B cell (primary cell): ENCODE measurements at regions not wholly inside any gene's neighbourhood (a gene's known extent, or its start where the extent isn't known, plus 50 kb on each side); places are given as distances from the start of the nearest gene placed in this dataset.

ENCODE experiments used
- ATAC-seq: fragments of 200-7000 bp; cut with Tn5 transposase; one replicate; pipeline ENCODE4 v1.10.0; 2021; ENCODE audit warnings: low read depth, mild to moderate bottlenecking, moderate number of reproducible peaks, moderate library complexity
- CTCF ChIA-PET: fragments of 350-600 bp; sonication (Branson Sonifier 250); formaldehyde crosslinking; loops from one replicate; lab custom pipeline; 2021; ENCODE audit warnings: antibody characterized with exemption, inconsistent platforms; lab: Charles Lee
- POLR2A ChIA-PET: fragments of 350-600 bp; sonication (Branson Sonifier 250); formaldehyde crosslinking; loops from one replicate; lab custom pipeline; 2021; ENCODE audit warnings: antibody characterized with exemption; lab: Charles Lee
- DNase-seq: peaks from one replicate; pipeline ENCODE4 v3.0.0; 2013
- H2AFZ ChIP-seq: 2 replicates; pipeline ENCODE4 v1.6.1; 2012; ENCODE audit warnings: mild to moderate bottlenecking, low read depth, low read length; ENCODE audit not compliant: insufficient read depth, poor library complexity, severe bottlenecking
- H3K27ac ChIP-seq, 2 donors: 1 replicate in 1 of 2; 2 replicates in 1 of 2; pipeline ENCODE4 v1.5.1; 2012 to 2013; ENCODE audit warnings: low read length in 2 of 2, mild to moderate bottlenecking in 2 of 2, moderate library complexity in 1 of 2
- H3K27me3 ChIP-seq, 4 experiments: fragments of 200-600 bp in 1 of 4; sonication (generic) in 1 of 4; replicated peaks in 1 of 4; 1 replicate in 2 of 4; 2 replicates in 2 of 4; pipeline versions ENCODE4 v1.6.1 to v1.7.0; 2013 to 2016; ENCODE audit warnings: low read length in 3 of 4, mild to moderate bottlenecking in 2 of 4, mixed read lengths in 1 of 4, moderate library complexity in 1 of 4; ENCODE audit not compliant: insufficient read depth in 4 of 4, control insufficient read depth in 3 of 4; ENCODE audit errors: control extremely low read depth in 1 of 4
- H3K36me3 ChIP-seq, 2 experiments: replicated peaks in 1 of 2; 1 replicate in 1 of 2; 2 replicates in 1 of 2; pipeline versions ENCODE4 v1.6.1 to v1.7.1; 2013; ENCODE audit warnings: low read length in 1 of 2; ENCODE audit not compliant: insufficient read depth in 2 of 2, control insufficient read depth in 1 of 2; ENCODE audit errors: control extremely low read depth in 1 of 2, extremely low read depth in 1 of 2
- H3K4me1 ChIP-seq, 2 donors: fragments of 200-600 bp in 1 of 2; sonication (generic) in 1 of 2; 1 replicate in 1 of 2; 2 replicates in 1 of 2; pipeline versions ENCODE4 v1.5.1 to v1.6.1; 2013 to 2017; ENCODE audit warnings: low read length in 2 of 2; ENCODE audit not compliant: control insufficient read depth in 2 of 2, insufficient read depth in 2 of 2
- H3K4me2 ChIP-seq: replicated peaks from 2 replicates; pipeline ENCODE3; 2012; ENCODE audit warnings: mild to moderate bottlenecking, low read depth, low read length; ENCODE audit not compliant: poor library complexity, severe bottlenecking
- H3K4me3 ChIP-seq, 5 experiments: fragments of 200-600 bp in 1 of 5; sonication (generic) in 1 of 5; 1 replicate in 3 of 5; 2 replicates in 2 of 5; pipeline versions ENCODE4 v1.5.1 to v1.7.0; 2011 to 2016; ENCODE audit warnings: low read length in 4 of 5, mild to moderate bottlenecking in 4 of 5, low read depth in 2 of 5, control low read depth in 1 of 5, moderate library complexity in 1 of 5; ENCODE audit not compliant: insufficient read depth in 1 of 5; ENCODE audit errors: control extremely low read depth in 1 of 5, extremely low read depth in 1 of 5
- H3K79me2 ChIP-seq: fragments of 200-600 bp; sonication (generic); one replicate; pipeline ENCODE4 v1.6.0; 2016; ENCODE audit warnings: low read length; ENCODE audit not compliant: control insufficient read depth, insufficient read depth
- H3K9ac ChIP-seq: fragments of 200-600 bp; sonication (generic); 2 replicates; pipeline ENCODE4 v1.6.1; 2017; ENCODE audit warnings: mild to moderate bottlenecking, low read length, moderate library complexity
- H3K9me3 ChIP-seq, 3 donors: one replicate each; pipeline versions ENCODE4 v1.6.1 to v1.7.1; 2013; ENCODE audit warnings: low read length in 2 of 3; ENCODE audit not compliant: control insufficient read depth in 2 of 3, insufficient read depth in 1 of 3; ENCODE audit errors: control extremely low read depth in 1 of 3
- H4K20me1 ChIP-seq: 2 replicates; pipeline ENCODE4 v1.6.0; 2012; ENCODE audit warnings: mild to moderate bottlenecking, low read length; ENCODE audit not compliant: insufficient read depth, control insufficient read depth, poor library complexity, severe bottlenecking
- H3K27ac Mint-ChIP-seq: one replicate; pipeline ENCODE4 v1.8.0; 2021; ENCODE audit warnings: mixed read lengths
- H3K27me3 Mint-ChIP-seq: one replicate; pipeline ENCODE4 v1.8.0; 2021; ENCODE audit warnings: mixed read lengths
- H3K4me1 Mint-ChIP-seq: one replicate; pipeline ENCODE4 v1.8.0; 2021; ENCODE audit warnings: mixed read lengths
- H3K4me3 Mint-ChIP-seq: one replicate; pipeline ENCODE4 v1.8.0; 2021; ENCODE audit warnings: mixed read lengths
- H3K9me3 Mint-ChIP-seq: one replicate; pipeline ENCODE4 v1.8.0; 2022; ENCODE audit warnings: mixed read lengths; ENCODE audit not compliant: insufficient read depth
- EZH2 ChIP-seq: IDR thresholded peaks from 2 replicates; pipeline ENCODE4 v1.6.1; 2012; ENCODE audit warnings: borderline replicate concordance, low read depth, mild to moderate bottlenecking, moderate library complexity, low read length; ENCODE audit not compliant: insufficient read depth, poor library complexity, severe bottlenecking
- WGBS: methylation state at CpG from one replicate; pipeline ENCODE4 v1.1.5; 2013; ENCODE audit warnings: missing lambda C conversion rate; ENCODE audit not compliant: insufficient coverage; 5-methylcytosine and 5-hydroxymethylcytosine counted together
- intact Hi-C: fragments of 100-400 bp; cut with micrococcal nuclease; formaldehyde crosslinking; loops from one replicate; pipeline ENCODE4 v1.10.0; 2022
- TF ChIP-seq, protein P1 (sequence below): fragments of 200-600 bp; IDR thresholded peaks from one replicate; pipeline ENCODE4 v1.8.0; 2022; ENCODE audit warnings: antibody characterized with exemption, mild to moderate bottlenecking

DNA sequence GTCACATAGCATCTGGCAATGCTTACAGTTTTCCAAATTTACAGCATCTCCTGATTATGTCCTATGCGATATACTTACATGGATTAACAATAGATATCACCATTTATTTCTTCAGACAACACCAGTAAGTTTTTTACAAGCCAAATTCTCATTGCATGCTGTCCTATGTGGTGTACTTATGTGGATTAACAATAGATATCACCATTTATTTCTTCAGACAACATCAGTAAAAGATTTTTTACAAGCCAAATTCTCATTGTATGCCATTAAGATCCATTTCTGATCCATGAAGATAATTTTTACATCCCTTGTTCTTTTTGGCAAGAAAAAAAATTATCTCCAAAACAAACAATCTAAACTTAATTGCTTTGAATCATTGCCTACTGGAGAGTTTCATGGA is 340.9 kb downstream of the KCNN2 start:
- TF ChIP-seq, protein P1, sequence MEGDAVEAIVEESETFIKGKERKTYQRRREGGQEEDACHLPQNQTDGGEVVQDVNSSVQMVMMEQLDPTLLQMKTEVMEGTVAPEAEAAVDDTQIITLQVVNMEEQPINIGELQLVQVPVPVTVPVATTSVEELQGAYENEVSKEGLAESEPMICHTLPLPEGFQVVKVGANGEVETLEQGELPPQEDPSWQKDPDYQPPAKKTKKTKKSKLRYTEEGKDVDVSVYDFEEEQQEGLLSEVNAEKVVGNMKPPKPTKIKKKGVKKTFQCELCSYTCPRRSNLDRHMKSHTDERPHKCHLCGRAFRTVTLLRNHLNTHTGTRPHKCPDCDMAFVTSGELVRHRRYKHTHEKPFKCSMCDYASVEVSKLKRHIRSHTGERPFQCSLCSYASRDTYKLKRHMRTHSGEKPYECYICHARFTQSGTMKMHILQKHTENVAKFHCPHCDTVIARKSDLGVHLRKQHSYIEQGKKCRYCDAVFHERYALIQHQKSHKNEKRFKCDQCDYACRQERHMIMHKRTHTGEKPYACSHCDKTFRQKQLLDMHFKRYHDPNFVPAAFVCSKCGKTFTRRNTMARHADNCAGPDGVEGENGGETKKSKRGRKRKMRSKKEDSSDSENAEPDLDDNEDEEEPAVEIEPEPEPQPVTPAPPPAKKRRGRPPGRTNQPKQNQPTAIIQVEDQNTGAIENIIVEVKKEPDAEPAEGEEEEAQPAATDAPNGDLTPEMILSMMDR, result no peak
- no peak for TF ChIP-seq EZH2
- ATAC-seq, result no peak

DNA sequence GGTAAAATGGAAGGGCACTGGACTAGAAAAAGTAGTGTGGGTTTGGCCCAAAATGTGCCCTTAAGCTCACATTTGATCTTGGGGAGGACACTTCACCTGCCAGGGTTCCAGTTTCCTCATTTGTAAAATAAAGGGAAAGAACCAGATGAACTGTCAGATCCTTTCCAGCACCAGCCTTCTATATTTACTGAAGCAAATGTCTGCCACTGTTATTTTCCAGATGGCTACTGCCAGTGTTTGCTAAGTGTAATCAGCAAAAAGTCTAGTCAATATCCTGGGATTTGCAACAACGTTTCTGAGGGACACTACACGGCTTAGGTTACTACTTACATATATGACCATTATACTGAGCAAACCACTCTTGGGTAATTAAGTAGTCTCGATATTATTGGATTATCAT is 340.3 kb downstream of the KCNN2 start:
- Histone ChIP-seq H3K27ac (no peak overlapping the region), H3K36me3 (no peaks in the 10 kb centered on the region), H3K9ac (no peak overlapping the region), H3K27me3 (no peaks in the 10 kb centered on the region), H3K9me3 (no peaks in the 10 kb centered on the region), H3K4me3 (no peak overlapping the region), H3K4me1 (no peaks in the 10 kb centered on the region), H3K4me2 (no peak overlapping the region), H2AFZ (no peak overlapping the region), H3K79me2 (no peaks in the 10 kb centered on the region), H4K20me1 (no peaks in the 10 kb centered on the region)
- intact Hi-C loops, result no loop called here
- TF ChIP-seq, protein P1, result no peak
- no peak for TF ChIP-seq EZH2
- Mint-ChIP-seq H3K4me3 (no peak overlapping the region), H3K27ac (no peak overlapping the region), H3K4me1 (no peaks in the 10 kb centered on the region), H3K9me3 (no peaks in the 10 kb centered on the region), H3K27me3 (no peaks in the 10 kb centered on the region)
- no CpG with 5 or more reads among the region's 3 CpGs for WGBS
- ChIA-PET CTCF (no interaction called here), POLR2A (no interaction called here)
- ATAC-seq (no peak), DNase-seq (no peak)

More for the DNA sequence above, 340.9 kb downstream of the KCNN2 start:
- Mint-ChIP-seq H3K27me3 (no peaks in the 10 kb centered on the region), H3K4me1 (no peaks in the 10 kb centered on the region), H3K9me3 (no peaks in the 10 kb centered on the region), H3K27ac (no peak overlapping the region), H3K4me3 (no peak overlapping the region)
- Histone ChIP-seq H3K4me2 (no peak overlapping the region), H2AFZ (no peak overlapping the region), H3K27me3 (no peaks in the 10 kb centered on the region), H3K79me2 (no peaks in the 10 kb centered on the region), H3K9ac (no peak overlapping the region), H3K27ac (no peak overlapping the region), H3K4me3 (no peak overlapping the region), H3K4me1 (no peaks in the 10 kb centered on the region), H4K20me1 (no peaks in the 10 kb centered on the region), H3K36me3 (no peaks in the 10 kb centered on the region), H3K9me3 (no peaks in the 10 kb centered on the region)
- POLR2A ChIA-PET, result no interaction called here
- CTCF ChIA-PET, result no interaction called here
- no peak for DNase-seq
- no CpG with 5 or more reads among the region's 1 CpG for WGBS
- intact Hi-C loops, result no loop called here
